GM18508 (cell line): ENCODE measurements at regions not wholly inside any gene's neighbourhood (a gene's known extent, or its start where the extent isn't known, plus 50 kb on each side); places are given as distances from the start of the nearest gene placed in this dataset.

Experiments
- ATAC-seq: cut with Tn5 transposase; IDR thresholded peaks from one replicate; pipeline ENCODE4 v1.9.1; 2021; ENCODE audit warnings: moderate number of reproducible peaks; ENCODE audit not compliant: insufficient read depth, unreplicated experiment

GRCh38 chr1:29894311-29894710, 658.0 kb downstream of the PTPRU start:
- no peak for ATAC-seq

- ATAC-seq: no peak
Measured at GRCh38 chr1:29893806-29894205, 657.5 kb downstream of the PTPRU start.

GRCh38 chr1:29893046-29893723, 656.9 kb downstream of the PTPRU start:
- no peak for ATAC-seq

GRCh38 chr1:29892247-29892646, 655.9 kb downstream of the PTPRU start:
- no peak for ATAC-seq

GRCh38 chr1:29890201-29890959, 654.1 kb downstream of the PTPRU start:
- no peak for ATAC-seq

- no peak for ATAC-seq
Measured at GRCh38 chr1:29889776-29890175, 653.5 kb downstream of the PTPRU start.

GRCh38 chr1:29884740-29885139, 648.4 kb downstream of the PTPRU start:
- ATAC-seq: no peak

GRCh38 chr1:29883986-29884385, 647.7 kb downstream of the PTPRU start:
- no peak for ATAC-seq

- ATAC-seq: no peak
Measured at GRCh38 chr1:29883411-29883832, 647.1 kb downstream of the PTPRU start.

- no peak for ATAC-seq
Measured at GRCh38 chr1:29880556-29880955, 644.2 kb downstream of the PTPRU start.

- no peak for ATAC-seq
Measured at GRCh38 chr1:29879217-29879616, 642.9 kb downstream of the PTPRU start.

GRCh38 chr1:29878501-29878900, 642.2 kb downstream of the PTPRU start:
- ATAC-seq: no peak

GRCh38 chr1:29876902-29877301, 640.6 kb downstream of the PTPRU start:
- no peak for ATAC-seq

- ATAC-seq: no peak
Measured at GRCh38 chr1:29876441-29876840, 640.1 kb downstream of the PTPRU start.

- no peak for ATAC-seq
Measured at GRCh38 chr1:29875557-29876028, 639.3 kb downstream of the PTPRU start.

- no peak for ATAC-seq
Measured at GRCh38 chr1:29870621-29871020, 634.3 kb downstream of the PTPRU start.

- ATAC-seq: no peak
Measured at GRCh38 chr1:29869802-29870201, 633.5 kb downstream of the PTPRU start.

- no peak for ATAC-seq
Measured at GRCh38 chr1:29868944-29869343, 632.6 kb downstream of the PTPRU start.

- no peak for ATAC-seq
Measured at GRCh38 chr1:29868096-29868495, 631.8 kb downstream of the PTPRU start.

GRCh38 chr1:29865051-29865450, 628.7 kb downstream of the PTPRU start:
- ATAC-seq: no peak

- no peak for ATAC-seq
Measured at GRCh38 chr1:29864431-29865022, 628.2 kb downstream of the PTPRU start.
